ENCODE measurements at regions not wholly inside any gene's neighbourhood (a gene's known extent, or its start where the extent isn't known, plus 50 kb on each side); places are given as distances from the start of the nearest gene placed in this dataset.

DNA sequence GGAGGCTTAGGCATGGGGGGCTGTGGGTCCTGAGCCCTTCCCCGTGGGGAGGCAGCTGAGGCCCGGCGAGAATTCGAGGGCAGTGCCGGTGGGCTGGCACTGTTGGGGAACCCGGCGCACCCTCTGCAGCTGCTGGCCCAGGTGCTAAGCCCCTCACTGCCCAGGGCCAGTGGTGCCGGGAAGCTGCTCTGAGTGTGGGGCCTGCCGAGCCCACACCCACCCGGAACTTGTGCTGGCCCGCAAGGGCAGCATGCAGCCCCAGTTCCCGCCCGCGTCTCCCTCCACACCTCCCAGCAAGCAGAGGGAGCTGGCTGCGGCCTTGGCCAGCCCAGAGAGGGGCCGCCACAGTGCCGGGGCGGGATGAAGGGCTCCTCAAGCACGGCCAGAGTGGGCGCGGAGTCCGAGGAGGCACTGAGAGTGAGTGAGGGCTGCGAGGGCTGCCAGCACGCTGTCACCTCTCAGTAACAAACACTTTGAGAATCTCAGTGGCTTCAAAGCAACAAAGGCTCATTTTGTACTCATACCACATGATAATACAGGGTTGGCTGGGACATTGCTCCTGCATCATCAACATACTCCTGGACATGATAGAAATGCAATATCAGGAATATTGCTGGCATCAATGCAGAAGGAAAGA is 265.7 kb upstream of the ANKRD55 start:
- no peaks in the 10 kb centered on the region for H3K27me3 ChIP-seq (ENCODE audit: insufficient read depth, insufficient read length)
- no peaks in the 10 kb centered on the region for H3K4me1 ChIP-seq (ENCODE audit: insufficient read depth, insufficient read length)
- H3K9me3 ChIP-seq (ENCODE audit: insufficient read depth, low read length) = peaks cover 11% of the 10 kb centered on the region; the same call in 1 of the 2 replicates
- H3K9ac ChIP-seq (ENCODE audit: insufficient read length, low read depth) = no peak overlapping the region
- no peak for DNase-seq (ENCODE audit: low read depth, low spot score)
- H3K4me3 ChIP-seq (ENCODE audit: insufficient read length, low read depth) = no peak overlapping the region
- TF ChIP-seq ZNF274 (IDR thresholded peaks at IDR 0.05; ENCODE audit: low read depth, low read length) (no peak), YY1 (IDR thresholded peaks at IDR 0.05; ENCODE audit: insufficient read depth, insufficient read length) (no peak), SUZ12 (IDR thresholded peaks at IDR 0.05; ENCODE audit: extremely low read depth, insufficient read depth, insufficient read length) (no peak)
- H3K36me3 ChIP-seq (ENCODE audit: insufficient read depth, insufficient read length, low read length) = no peaks in the 10 kb centered on the region

DNA sequence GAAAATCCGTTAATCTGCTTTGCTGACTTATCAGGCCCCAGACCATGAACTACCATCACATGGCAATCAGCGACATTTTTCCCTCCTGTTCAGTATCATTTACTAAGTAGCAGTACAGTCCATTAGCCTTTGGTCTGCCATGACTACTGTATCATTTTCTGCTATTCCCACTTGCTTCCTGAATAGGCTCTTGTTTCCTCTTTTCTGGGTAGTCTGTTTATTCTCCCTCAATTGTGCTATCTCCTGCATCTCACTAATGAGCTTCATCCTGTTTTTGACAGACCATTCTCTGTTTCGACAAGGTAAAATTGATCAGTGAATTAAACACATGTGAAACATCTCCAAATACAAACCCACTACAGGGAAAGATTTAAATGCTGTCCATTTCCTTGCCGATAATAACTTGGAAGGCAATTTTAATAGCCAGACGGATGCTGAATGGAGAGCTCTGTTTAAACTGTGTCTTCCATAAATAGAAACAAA is 263.5 kb upstream of the ANKRD55 start:
- peaks cover 11% of the 10 kb centered on the region; the same call in 1 of the 2 replicates for H3K9me3 ChIP-seq (ENCODE audit: insufficient read depth, low read length)
- no peak for DNase-seq (ENCODE audit: low read depth, low spot score)
- H3K36me3 ChIP-seq (ENCODE audit: insufficient read depth, insufficient read length, low read length) = no peaks in the 10 kb centered on the region
- H3K4me1 ChIP-seq (ENCODE audit: insufficient read depth, insufficient read length) = no peaks in the 10 kb centered on the region
- H3K27me3 ChIP-seq (ENCODE audit: insufficient read depth, insufficient read length) = no peaks in the 10 kb centered on the region
- H3K4me3 ChIP-seq (ENCODE audit: insufficient read length, low read depth) = no peak overlapping the region
- no peak for TF ChIP-seq ZNF274 (IDR thresholded peaks at IDR 0.05; ENCODE audit: low read depth, low read length)
- no peak for TF ChIP-seq SUZ12 (IDR thresholded peaks at IDR 0.05; ENCODE audit: extremely low read depth, insufficient read depth, insufficient read length)
- no peak for TF ChIP-seq YY1 (IDR thresholded peaks at IDR 0.05; ENCODE audit: insufficient read depth, insufficient read length)
- H3K9ac ChIP-seq (ENCODE audit: insufficient read length, low read depth) = no peak overlapping the region

DNA sequence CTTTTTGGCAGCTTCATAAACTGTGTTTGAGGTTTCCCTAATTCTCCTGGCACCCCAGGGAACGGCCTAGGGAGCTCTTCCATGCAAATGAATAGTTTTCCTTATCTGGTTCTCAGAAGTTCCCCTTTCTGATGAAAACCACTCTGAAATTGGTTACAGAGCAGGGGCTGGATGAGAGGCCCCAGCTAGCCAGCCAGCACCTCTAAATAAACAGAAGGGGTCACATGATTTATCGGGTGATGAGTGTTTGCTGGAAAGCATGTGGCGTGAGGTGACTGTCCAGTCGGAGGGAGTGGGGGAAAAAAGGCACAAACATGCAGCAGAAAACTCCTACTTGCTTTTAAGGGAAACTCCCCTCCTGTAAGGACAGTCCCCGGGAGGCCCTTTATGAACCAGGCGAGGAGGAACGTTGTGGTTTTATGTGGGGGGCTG is 261.2 kb upstream of the ANKRD55 start:
- Histone ChIP-seq H3K9ac (ENCODE audit: insufficient read length, low read depth) (no peak overlapping the region), H3K4me1 (ENCODE audit: insufficient read depth, insufficient read length) (no peaks in the 10 kb centered on the region), H3K36me3 (ENCODE audit: insufficient read depth, insufficient read length, low read length) (no peaks in the 10 kb centered on the region), H3K9me3 (ENCODE audit: insufficient read depth, low read length) (peaks cover 10% of the 10 kb centered on the region; the same call in 1 of the 2 replicates), H3K27me3 (ENCODE audit: insufficient read depth, insufficient read length) (no peaks in the 10 kb centered on the region), H3K4me3 (ENCODE audit: insufficient read length, low read depth) (no peak overlapping the region)
- no peak for DNase-seq (ENCODE audit: low read depth, low spot score)
- TF ChIP-seq SUZ12 (IDR thresholded peaks at IDR 0.05; ENCODE audit: extremely low read depth, insufficient read depth, insufficient read length) (no peak), ZNF274 (IDR thresholded peaks at IDR 0.05; ENCODE audit: low read depth, low read length) (no peak), YY1 (IDR thresholded peaks at IDR 0.05; ENCODE audit: insufficient read depth, insufficient read length) (no peak)

DNA sequence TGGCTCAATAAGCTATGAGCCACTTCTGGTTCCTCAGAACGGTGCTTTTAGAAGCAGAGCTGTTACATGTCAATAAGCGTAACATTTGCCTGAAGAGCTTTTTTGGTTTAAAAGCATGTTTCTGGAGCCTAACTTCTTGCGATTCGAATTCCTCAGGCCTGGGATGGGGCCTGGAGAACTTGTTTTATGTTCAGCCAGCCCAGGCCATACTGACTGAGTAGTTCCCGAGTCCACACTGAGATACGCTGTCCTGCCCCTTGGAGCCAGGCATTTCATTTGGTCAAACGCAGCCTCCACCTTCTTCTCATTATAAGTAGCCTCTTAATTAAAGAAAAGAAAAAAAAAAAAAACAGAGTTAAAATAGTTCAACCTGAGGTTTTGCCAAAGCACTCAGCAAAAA is 260.6 kb upstream of the ANKRD55 start:
- Histone ChIP-seq H3K27me3 (ENCODE audit: insufficient read depth, insufficient read length) (no peaks in the 10 kb centered on the region), H3K4me3 (ENCODE audit: insufficient read length, low read depth) (no peak overlapping the region), H3K36me3 (ENCODE audit: insufficient read depth, insufficient read length, low read length) (no peaks in the 10 kb centered on the region), H3K4me1 (ENCODE audit: insufficient read depth, insufficient read length) (no peaks in the 10 kb centered on the region), H3K9ac (ENCODE audit: insufficient read length, low read depth) (no peak overlapping the region), H3K9me3 (ENCODE audit: insufficient read depth, low read length) (peaks cover 5% of the 10 kb centered on the region; the same call in 1 of the 2 replicates)
- DNase-seq (ENCODE audit: low read depth, low spot score) = no peak
- TF ChIP-seq YY1 (IDR thresholded peaks at IDR 0.05; ENCODE audit: insufficient read depth, insufficient read length) = no peak
- no peak for TF ChIP-seq ZNF274 (IDR thresholded peaks at IDR 0.05; ENCODE audit: low read depth, low read length)
- TF ChIP-seq SUZ12 (IDR thresholded peaks at IDR 0.05; ENCODE audit: extremely low read depth, insufficient read depth, insufficient read length) = no peak

DNA sequence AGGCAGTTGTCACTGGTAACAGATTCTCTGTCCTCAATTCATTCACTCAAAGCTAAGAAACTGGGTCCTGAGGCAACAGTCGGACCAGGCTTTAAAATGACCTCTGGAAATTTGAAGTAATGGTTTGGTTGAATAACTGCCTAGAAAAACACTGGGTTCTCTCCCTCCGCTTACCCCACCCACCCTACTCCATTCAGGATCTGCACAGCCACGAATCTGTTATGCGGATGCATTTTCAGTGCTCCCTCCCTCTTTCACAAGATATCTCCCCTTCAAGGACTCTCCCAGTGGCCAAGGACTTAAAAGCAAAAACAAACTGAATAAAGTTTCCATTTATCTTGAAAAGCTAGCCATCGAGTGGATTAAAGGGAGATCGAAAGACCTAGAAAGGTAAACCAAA is 260.2 kb upstream of the ANKRD55 start:
- no peaks in the 10 kb centered on the region for H3K36me3 ChIP-seq (ENCODE audit: insufficient read depth, insufficient read length, low read length)
- H3K4me3 ChIP-seq (ENCODE audit: insufficient read length, low read depth) = no peak overlapping the region
- no peak for DNase-seq (ENCODE audit: low read depth, low spot score)
- H3K9me3 ChIP-seq (ENCODE audit: insufficient read depth, low read length) = peaks cover 4% of the 10 kb centered on the region; the same call in 1 of the 2 replicates
- TF ChIP-seq SUZ12 (IDR thresholded peaks at IDR 0.05; ENCODE audit: extremely low read depth, insufficient read depth, insufficient read length) (no peak), YY1 (IDR thresholded peaks at IDR 0.05; ENCODE audit: insufficient read depth, insufficient read length) (no peak), ZNF274 (IDR thresholded peaks at IDR 0.05; ENCODE audit: low read depth, low read length) (no peak)
- no peaks in the 10 kb centered on the region for H3K27me3 ChIP-seq (ENCODE audit: insufficient read depth, insufficient read length)
- no peak overlapping the region for H3K9ac ChIP-seq (ENCODE audit: insufficient read length, low read depth)
- H3K4me1 ChIP-seq (ENCODE audit: insufficient read depth, insufficient read length) = no peaks in the 10 kb centered on the region

DNA sequence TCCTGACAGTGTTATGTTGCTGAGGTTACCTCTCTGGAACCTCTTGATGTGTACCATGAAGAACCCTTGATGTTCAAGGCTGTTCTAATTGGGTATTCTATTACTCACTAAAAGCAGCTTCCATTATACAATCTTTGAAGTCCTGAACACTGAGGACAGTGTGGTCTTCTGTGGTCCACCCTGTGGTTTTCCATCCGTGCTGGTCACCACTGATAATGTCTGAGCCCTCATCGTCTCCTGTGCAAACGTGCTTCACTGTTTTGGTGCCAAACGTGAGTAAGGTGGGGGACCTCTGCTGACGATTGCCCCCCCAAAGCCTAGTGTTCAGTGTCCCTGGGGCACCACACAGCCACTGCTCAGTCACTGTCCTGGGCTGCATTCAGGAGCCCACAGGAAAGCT is 259.7 kb upstream of the ANKRD55 start:
- TF ChIP-seq SUZ12 (IDR thresholded peaks at IDR 0.05; ENCODE audit: extremely low read depth, insufficient read depth, insufficient read length) = no peak
- TF ChIP-seq ZNF274 (IDR thresholded peaks at IDR 0.05; ENCODE audit: low read depth, low read length) = no peak
- TF ChIP-seq YY1 (IDR thresholded peaks at IDR 0.05; ENCODE audit: insufficient read depth, insufficient read length) = no peak
- Histone ChIP-seq H3K4me1 (ENCODE audit: insufficient read depth, insufficient read length) (no peaks in the 10 kb centered on the region), H3K9me3 (ENCODE audit: insufficient read depth, low read length) (peaks cover 8% of the 10 kb centered on the region; the same call in 1 of the 2 replicates), H3K36me3 (ENCODE audit: insufficient read depth, insufficient read length, low read length) (no peaks in the 10 kb centered on the region), H3K9ac (ENCODE audit: insufficient read length, low read depth) (no peak overlapping the region), H3K4me3 (ENCODE audit: insufficient read length, low read depth) (no peak overlapping the region), H3K27me3 (ENCODE audit: insufficient read depth, insufficient read length) (no peaks in the 10 kb centered on the region)
- DNase-seq (ENCODE audit: low read depth, low spot score) = no peak

DNA sequence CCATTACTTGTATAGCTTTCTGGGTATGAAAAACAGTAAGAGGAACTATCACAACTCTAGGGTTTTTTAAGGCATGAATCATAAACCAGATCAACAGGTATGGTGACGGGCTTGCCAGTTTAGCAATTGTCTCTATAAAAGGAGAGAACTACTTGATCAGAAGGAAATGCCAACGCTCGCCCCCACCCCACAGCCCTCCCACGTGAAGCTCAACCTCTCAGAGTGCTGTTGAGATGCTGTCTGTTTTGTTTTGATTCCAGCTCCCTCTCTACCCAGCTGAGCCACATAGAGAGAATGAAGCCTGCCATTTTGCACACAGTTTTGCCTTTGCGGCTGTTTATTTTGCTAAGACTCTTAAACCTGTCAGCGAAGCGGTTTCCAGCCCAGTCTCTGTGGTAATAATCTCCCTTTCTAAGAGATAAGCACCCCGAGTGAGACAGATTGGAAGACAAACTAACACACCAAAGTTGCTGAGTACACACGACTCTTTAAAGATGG is 257.9 kb upstream of the ANKRD55 start:
- no peak overlapping the region for H3K9ac ChIP-seq (ENCODE audit: insufficient read length, low read depth)
- no peak overlapping the region for H3K4me3 ChIP-seq (ENCODE audit: insufficient read length, low read depth)
- TF ChIP-seq SUZ12 (IDR thresholded peaks at IDR 0.05; ENCODE audit: extremely low read depth, insufficient read depth, insufficient read length) (no peak), YY1 (IDR thresholded peaks at IDR 0.05; ENCODE audit: insufficient read depth, insufficient read length) (no peak), ZNF274 (IDR thresholded peaks at IDR 0.05; ENCODE audit: low read depth, low read length) (no peak)
- H3K9me3 ChIP-seq (ENCODE audit: insufficient read depth, low read length) = peaks cover 25% of the 10 kb centered on the region; the same call in 1 of the 2 replicates
- DNase-seq (ENCODE audit: low read depth, low spot score) = no peak
- H3K36me3 ChIP-seq (ENCODE audit: insufficient read depth, insufficient read length, low read length) = no peaks in the 10 kb centered on the region
- no peaks in the 10 kb centered on the region for H3K4me1 ChIP-seq (ENCODE audit: insufficient read depth, insufficient read length)
- no peaks in the 10 kb centered on the region for H3K27me3 ChIP-seq (ENCODE audit: insufficient read depth, insufficient read length)

Measured in NT2/D1 (cell line).